ENCODE measurements at regions not wholly inside any gene's neighbourhood (a gene's known extent, or its start where the extent isn't known, plus 50 kb on each side); places are given as distances from the start of the nearest gene placed in this dataset.

GRCh38 chr16:59088431-59088830 lies 354.3 kb upstream of the GOT2 start:
- no peaks in the 10 kb centered on the region for H3K27me3 ChIP-seq
- no peak overlapping the region for H3K4me3 ChIP-seq
- no peaks in the 10 kb centered on the region for H3K36me3 ChIP-seq
- no peak for TF ChIP-seq CTCF (IDR thresholded peaks at IDR 0.05)
- no peak overlapping the region for H3K27ac ChIP-seq
- H3K4me1 ChIP-seq: no peaks in the 10 kb centered on the region
- H3K9me3 ChIP-seq: no peaks in the 10 kb centered on the region
- DNase-seq (ENCODE audit: low spot score): no peak

- no peaks in the 10 kb centered on the region for H3K4me1 ChIP-seq
- no peak overlapping the region for H3K4me3 ChIP-seq
- no peak for TF ChIP-seq CTCF (IDR thresholded peaks at IDR 0.05)
- H3K27me3 ChIP-seq: no peaks in the 10 kb centered on the region
- DNase-seq (ENCODE audit: low spot score): no peak
- peaks cover 0 to 7% of the 10 kb centered on the region in 2 donors for H3K9me3 ChIP-seq
- H3K36me3 ChIP-seq: no peaks in the 10 kb centered on the region
- no peak overlapping the region for H3K27ac ChIP-seq
Measured at GRCh38 chr16:59087641-59088040, 353.5 kb upstream of the GOT2 start.

- H3K27ac ChIP-seq: no peak overlapping the region
- peaks cover 0 to 17% of the 10 kb centered on the region in 2 donors for H3K9me3 ChIP-seq
- no peaks in the 10 kb centered on the region for H3K36me3 ChIP-seq
- H3K4me1 ChIP-seq: no peaks in the 10 kb centered on the region
- no peak for DNase-seq (ENCODE audit: low spot score)
- H3K27me3 ChIP-seq: no peaks in the 10 kb centered on the region
- H3K4me3 ChIP-seq: no peak overlapping the region
- no peak for TF ChIP-seq CTCF (IDR thresholded peaks at IDR 0.05)
Measured at GRCh38 chr16:59067205-59067604, 333.1 kb upstream of the GOT2 start.

- no peaks in the 10 kb centered on the region for H3K27me3 ChIP-seq
Measured at GRCh38 chr16:59060207-59060606, 326.1 kb upstream of the GOT2 start.

GRCh38 chr16:59058250-59058649 lies 324.1 kb upstream of the GOT2 start:
- no peak for DNase-seq (ENCODE audit: low spot score)
- H3K4me3 ChIP-seq: no peak overlapping the region
- H3K27me3 ChIP-seq: no peaks in the 10 kb centered on the region
- no peaks in the 10 kb centered on the region for H3K36me3 ChIP-seq
- H3K27ac ChIP-seq: no peak overlapping the region
- no peak for TF ChIP-seq CTCF (IDR thresholded peaks at IDR 0.05)
- no peaks in the 10 kb centered on the region for H3K4me1 ChIP-seq
- H3K9me3 ChIP-seq: no peaks in the 10 kb centered on the region

More at GRCh38 chr16:59060207-59060606, 326.1 kb upstream of the GOT2 start:
- Histone ChIP-seq H3K9me3 (no peaks in the 10 kb centered on the region), H3K27ac (no peak overlapping the region), H3K4me3 (no peak overlapping the region), H3K36me3 (no peaks in the 10 kb centered on the region), H3K4me1 (no peaks in the 10 kb centered on the region)
- no peak for TF ChIP-seq CTCF (IDR thresholded peaks at IDR 0.05)
- DNase-seq (ENCODE audit: low spot score): no peak

GRCh38 chr16:59053911-59054310 lies 319.8 kb upstream of the GOT2 start:
- Histone ChIP-seq H3K36me3 (no peaks in the 10 kb centered on the region), H3K4me3 (no peak overlapping the region), H3K9me3 (no peaks in the 10 kb centered on the region), H3K27ac (no peak overlapping the region), H3K27me3 (no peaks in the 10 kb centered on the region), H3K4me1 (no peaks in the 10 kb centered on the region)
- no peak for TF ChIP-seq CTCF (IDR thresholded peaks at IDR 0.05)
- DNase-seq (ENCODE audit: low spot score): no peak
